ENCODE measurements at regions not wholly inside any gene's neighbourhood (a gene's known extent, or its start where the extent isn't known, plus 50 kb on each side); places are given as distances from the start of the nearest gene placed in this dataset.
A peak's percentile ranks its signal among the peaks of the same experiment; 100 is the strongest.
"Not testable (repeated sequence)": the region's sequence is repeated elsewhere in the genome, so short reads cannot be mapped to it uniquely, and the experiment has no call there.

- DNase-seq = not testable (repeated sequence)
Measured at GRCh38 chr15:22519213-22519612, 60.5 kb downstream of the GOLGA6L22 start.

GRCh38 chr15:22526537-22526936 lies 67.8 kb downstream of the GOLGA6L22 start:
- not testable (repeated sequence) for DNase-seq

- not testable (repeated sequence) for DNase-seq
Measured at GRCh38 chr15:22527016-22527415, 68.3 kb downstream of the GOLGA6L22 start.

- not testable (repeated sequence) for DNase-seq
Measured at GRCh38 chr15:22529200-22529599, 70.5 kb downstream of the GOLGA6L22 start.

DNA sequence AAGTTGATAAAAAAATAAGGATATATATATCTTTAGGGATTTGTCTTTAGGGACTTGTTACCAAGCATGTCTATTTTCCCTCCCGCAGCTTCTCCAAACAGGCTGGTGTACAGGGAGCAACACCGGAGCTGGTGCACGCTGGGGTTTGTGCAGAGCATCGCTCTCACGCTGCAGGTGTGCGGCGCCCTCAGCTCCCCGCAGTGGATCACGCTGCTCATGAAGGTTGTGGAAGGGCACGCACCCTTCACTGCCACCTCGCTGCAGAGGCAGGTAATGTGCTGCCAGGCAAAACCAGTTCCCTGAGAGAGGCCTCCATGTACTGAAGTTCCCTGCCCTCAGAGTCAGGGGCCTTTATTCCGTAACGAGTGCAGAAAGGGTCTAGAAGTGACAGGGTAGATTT lies 101.0 kb downstream of the GOLGA6L22 start:
- not testable (repeated sequence) for DNase-seq

GRCh38 chr15:22561716-22562115 lies 103.0 kb downstream of the GOLGA6L22 start:
- peak; percentile 16 for DNase-seq

- not testable (repeated sequence) for DNase-seq
Measured at GRCh38 chr15:22566510-22566909, 107.8 kb downstream of the GOLGA6L22 start.

DNA sequence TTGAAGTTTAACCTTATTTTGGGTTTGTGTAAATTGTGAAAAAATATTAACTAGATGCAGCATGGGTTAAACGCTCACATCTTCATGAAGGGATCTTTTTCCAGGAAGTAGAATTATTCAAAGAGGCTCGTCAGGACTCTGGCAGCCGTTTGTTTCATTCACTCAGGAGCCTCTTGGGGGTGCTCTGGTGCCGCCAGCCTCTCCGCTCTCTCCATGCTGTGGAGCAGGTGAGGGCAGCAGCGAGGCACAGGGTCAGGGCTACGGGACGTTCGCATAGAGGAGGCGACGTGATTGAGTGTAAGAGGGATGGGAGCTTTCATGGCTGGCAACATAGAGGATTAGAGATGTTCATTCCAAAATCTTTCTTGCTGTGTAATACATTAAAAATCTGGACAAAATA lies 110.8 kb downstream of the GOLGA6L22 start:
- not testable (repeated sequence) for DNase-seq

DNA sequence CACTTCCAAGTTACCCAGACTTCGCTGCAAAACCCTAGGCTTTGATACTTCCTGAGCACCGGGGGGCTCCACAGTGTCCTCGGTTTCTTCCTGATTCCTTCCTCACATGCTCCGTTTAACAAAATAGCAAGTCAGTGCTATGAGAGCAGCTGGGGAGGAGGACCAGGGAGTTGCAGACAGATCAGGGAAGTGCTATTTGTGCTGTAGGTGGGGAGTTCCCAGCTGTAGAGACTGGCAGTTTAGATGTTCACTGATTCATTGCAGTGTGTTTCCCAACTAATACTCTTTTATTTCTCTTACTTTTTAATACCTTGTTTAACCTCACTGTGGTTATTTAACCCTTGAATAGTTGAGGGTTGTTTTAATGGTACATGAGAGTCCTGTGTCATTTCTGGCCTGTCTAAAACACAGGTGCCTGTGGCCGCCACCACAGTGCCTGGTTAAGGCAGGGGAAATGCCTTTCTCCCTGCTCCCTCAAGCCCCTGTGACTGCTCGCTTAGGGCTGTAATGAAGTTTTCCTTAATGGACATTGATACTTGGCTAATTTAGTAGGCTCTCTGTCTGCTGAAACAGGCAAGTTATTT lies 113.5 kb downstream of the GOLGA6L22 start:
- DNase-seq = peak; percentile 16

GRCh38 chr15:22572792-22573191 lies 114.1 kb downstream of the GOLGA6L22 start:
- DNase-seq = peak; percentile 39

- not testable (repeated sequence) for DNase-seq
Measured at GRCh38 chr15:22577828-22578227, 119.1 kb downstream of the GOLGA6L22 start.

- DNase-seq = not testable (repeated sequence)
Measured at GRCh38 chr15:22579213-22579612, 120.5 kb downstream of the GOLGA6L22 start.

DNA sequence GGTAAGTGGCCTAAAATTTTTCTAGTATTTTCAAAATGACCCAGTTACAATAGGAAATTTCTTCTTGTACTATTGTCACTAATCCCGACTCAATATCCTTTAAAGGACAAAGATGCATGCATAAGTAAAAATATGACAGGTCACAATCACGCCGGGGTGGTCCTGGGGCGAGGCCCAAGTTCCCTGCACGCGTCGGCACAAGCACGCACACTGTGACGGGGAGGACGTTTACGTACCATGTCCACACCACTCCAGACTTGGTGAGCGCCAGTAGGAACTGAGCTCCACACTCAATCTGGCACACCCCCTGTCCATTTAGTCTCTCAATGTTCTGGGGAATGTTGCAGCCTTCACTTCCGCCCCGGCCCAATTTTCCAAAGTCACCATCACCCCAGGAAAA lies 128.7 kb downstream of the GOLGA6L22 start:
- DNase-seq = not testable (repeated sequence)

- not testable (repeated sequence) for DNase-seq
Measured at GRCh38 chr15:22598552-22598951, 139.8 kb downstream of the GOLGA6L22 start.

- DNase-seq = not testable (repeated sequence)
Measured at GRCh38 chr15:22599526-22600320, 141.0 kb downstream of the GOLGA6L22 start.

GRCh38 chr15:22616976-22617375 lies 158.3 kb downstream of the GOLGA6L22 start:
- DNase-seq = not testable (repeated sequence)

- DNase-seq = not testable (repeated sequence)
Measured at GRCh38 chr15:22631789-22632188, 154.7 kb upstream of the NIPA1 start.

DNA sequence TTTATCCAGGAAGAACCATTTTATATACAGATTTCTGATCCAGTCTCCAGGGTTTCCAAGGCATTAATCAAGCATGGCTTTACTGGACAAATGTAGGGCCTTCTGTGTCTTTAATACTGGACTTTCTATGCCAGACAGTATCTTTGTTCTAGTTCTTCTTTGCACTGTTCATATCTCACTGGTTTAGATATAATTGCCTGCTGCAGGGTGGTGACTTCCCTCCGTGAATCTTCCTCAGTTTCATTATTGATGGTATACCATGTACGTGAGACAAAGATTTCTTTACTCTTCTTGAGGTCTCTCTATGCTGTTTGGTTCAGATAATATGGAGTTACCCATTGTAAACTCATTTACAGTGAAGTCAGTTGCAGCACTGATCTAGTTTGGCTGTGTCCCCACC lies 146.5 kb upstream of the NIPA1 start:
- not testable (repeated sequence) for DNase-seq

DNA sequence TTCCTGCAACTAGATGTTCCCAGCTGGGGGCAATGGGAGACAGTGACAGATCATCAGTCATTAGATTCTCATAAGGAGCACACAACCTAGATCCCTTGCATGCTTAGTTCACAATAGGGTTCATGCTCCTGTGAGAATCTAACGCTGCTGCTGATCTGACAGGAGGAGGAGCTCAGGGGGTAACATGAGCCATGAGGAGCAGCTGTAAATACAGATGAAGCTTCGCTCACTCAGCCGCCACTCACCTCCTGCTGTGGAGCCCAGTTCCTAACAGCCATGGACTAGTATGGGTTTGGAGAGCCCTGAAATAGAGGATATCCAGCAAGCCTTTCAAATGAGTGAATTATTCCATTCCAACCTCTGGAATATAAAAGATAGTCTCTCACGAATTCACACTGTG lies 137.0 kb upstream of the NIPA1 start:
- not testable (repeated sequence) for DNase-seq

- DNase-seq = not testable (repeated sequence)
Measured at GRCh38 chr15:22651179-22651578, 135.3 kb upstream of the NIPA1 start.

- DNase-seq = peak; percentile 73
Measured at GRCh38 chr15:22664294-22665058, 122.0 kb upstream of the NIPA1 start.

- not testable (repeated sequence) for DNase-seq
Measured at GRCh38 chr15:22665059-22665702, 121.3 kb upstream of the NIPA1 start.

DNA sequence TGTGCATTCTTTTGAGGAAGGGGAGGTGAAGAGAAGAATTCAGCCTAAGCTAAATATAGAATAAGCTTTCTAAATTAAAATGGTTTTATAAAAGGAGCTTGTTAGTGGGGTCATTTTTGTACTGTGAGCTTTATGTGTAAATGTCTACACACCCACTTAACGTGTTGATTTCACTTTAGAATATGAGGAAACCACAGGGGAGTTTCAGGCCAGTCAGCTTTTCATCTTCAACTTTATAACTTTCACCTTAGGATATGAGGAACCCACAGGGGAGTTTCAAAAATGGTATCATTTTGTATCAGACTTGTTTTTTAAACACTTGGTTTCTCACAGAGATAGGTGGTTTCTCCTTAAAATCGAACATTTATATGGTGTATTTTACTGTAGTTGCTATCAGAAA lies 120.7 kb upstream of the NIPA1 start:
- not testable (repeated sequence) for DNase-seq
